ENCODE measurements at regions not wholly inside any gene's neighbourhood (a gene's known extent, or its start where the extent isn't known, plus 50 kb on each side); places are given as distances from the start of the nearest gene placed in this dataset.

DNA sequence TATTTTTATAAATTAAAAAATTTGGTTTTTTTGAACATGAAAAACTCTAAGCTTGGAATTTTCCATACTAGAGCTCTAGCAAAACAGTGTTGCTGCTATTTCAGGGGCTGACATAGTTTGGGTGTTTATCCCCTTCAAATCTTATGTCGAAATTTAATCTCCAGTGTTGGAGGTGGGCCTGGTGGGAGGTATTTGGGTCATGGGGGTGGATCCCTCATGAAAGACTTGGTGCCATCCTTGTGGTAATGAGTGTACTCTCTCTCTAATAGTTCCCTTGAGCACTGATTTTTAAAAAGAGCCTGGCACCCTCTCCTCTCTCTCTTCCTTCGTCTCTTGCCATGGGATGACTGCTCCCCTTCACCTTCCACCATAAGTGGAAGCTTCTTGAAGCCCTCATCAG lies 244.6 kb upstream of the UBE2E3 start:
- TF ChIP-seq CTCF (IDR thresholded peaks at IDR 0.05; ENCODE audit: borderline replicate concordance, control extremely low read depth, extremely low read depth, insufficient read depth, missing control alignments) = no peak
- in situ Hi-C loops (cut with MboI; ENCODE audit: low sequenced_read_pairs, unreplicated experiment) = no loop called here
- no peak for DNase-seq (ENCODE audit: low spot score)

DNA sequence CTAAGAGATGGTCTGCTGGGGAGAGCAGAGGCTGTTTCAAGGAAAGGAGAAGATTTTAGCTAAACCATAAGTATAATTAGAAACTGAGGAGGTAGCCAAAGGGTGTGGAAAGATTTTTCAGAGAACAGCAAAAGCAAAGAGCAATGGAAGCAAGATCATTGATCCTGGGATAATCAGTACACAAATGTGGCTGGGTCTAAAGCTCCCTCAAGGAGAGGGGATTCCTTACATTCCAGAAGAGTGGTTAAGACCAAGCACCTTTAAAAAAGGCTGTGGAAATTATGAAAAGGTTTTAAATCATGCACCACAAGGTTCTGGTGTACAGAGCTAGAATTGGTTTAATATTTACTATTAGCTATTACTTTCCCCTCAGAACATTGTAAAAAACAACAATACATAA lies 246.0 kb upstream of the UBE2E3 start:
- no peak for DNase-seq (ENCODE audit: low spot score)
- no peak for TF ChIP-seq CTCF (IDR thresholded peaks at IDR 0.05; ENCODE audit: borderline replicate concordance, control extremely low read depth, extremely low read depth, insufficient read depth, missing control alignments)
- in situ Hi-C loops (cut with MboI; ENCODE audit: low sequenced_read_pairs, unreplicated experiment) = no loop called here

GRCh38 chr2:180733330-180733729 lies 247.1 kb upstream of the UBE2E3 start:
- DNase-seq (ENCODE audit: low spot score) = no peak
- TF ChIP-seq CTCF (IDR thresholded peaks at IDR 0.05; ENCODE audit: borderline replicate concordance, control extremely low read depth, extremely low read depth, insufficient read depth, missing control alignments) = no peak
- in situ Hi-C loops (cut with MboI; ENCODE audit: low sequenced_read_pairs, unreplicated experiment) = no loop called here

DNA sequence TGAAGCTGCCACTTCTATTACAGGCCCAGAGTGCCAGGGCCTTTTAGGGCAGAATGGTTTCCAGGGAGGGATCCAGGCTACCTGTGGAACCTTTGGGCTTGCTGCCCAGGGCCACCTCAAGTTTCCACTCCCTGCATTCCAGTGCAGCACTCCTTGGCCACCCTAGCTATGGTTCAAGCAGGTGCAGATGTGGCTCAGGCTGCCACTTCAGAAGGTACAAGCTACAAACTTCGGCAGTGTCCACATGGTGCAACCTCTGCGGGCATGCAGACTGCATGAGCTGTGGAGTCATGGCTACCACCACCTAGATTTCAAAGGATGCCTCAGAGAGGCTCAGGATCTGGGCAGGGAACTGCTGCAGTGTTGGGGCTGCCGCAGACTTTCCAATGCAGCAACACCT lies 248.1 kb upstream of the UBE2E3 start:
- in situ Hi-C loops (cut with MboI; ENCODE audit: low sequenced_read_pairs, unreplicated experiment) = no loop called here
- DNase-seq (ENCODE audit: low spot score) = no peak
- no peak for TF ChIP-seq CTCF (IDR thresholded peaks at IDR 0.05; ENCODE audit: borderline replicate concordance, control extremely low read depth, extremely low read depth, insufficient read depth, missing control alignments)

DNA sequence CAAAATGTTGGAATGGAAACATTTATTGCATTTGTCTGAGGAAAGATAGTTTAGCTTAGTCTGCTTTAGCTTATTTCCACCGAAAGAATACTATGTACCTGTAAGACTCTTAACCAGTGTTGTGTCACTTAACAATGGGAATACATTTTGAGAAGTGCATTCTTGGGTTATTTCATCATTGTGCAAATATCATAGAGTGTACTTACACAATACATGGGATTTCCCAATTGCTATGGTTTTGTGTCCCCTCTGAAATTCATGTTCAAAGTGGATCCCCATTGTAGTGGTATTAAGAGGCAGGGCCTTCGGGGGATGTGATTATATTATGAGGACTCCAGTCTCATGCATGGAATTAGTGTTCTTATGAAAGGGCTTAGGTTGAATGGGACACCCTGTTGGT lies 249.4 kb upstream of the UBE2E3 start:
- DNase-seq (ENCODE audit: low spot score) = no peak
- TF ChIP-seq CTCF (IDR thresholded peaks at IDR 0.05; ENCODE audit: borderline replicate concordance, control extremely low read depth, extremely low read depth, insufficient read depth, missing control alignments) = no peak
- in situ Hi-C loops (cut with MboI; ENCODE audit: low sequenced_read_pairs, unreplicated experiment) = no loop called here

DNA sequence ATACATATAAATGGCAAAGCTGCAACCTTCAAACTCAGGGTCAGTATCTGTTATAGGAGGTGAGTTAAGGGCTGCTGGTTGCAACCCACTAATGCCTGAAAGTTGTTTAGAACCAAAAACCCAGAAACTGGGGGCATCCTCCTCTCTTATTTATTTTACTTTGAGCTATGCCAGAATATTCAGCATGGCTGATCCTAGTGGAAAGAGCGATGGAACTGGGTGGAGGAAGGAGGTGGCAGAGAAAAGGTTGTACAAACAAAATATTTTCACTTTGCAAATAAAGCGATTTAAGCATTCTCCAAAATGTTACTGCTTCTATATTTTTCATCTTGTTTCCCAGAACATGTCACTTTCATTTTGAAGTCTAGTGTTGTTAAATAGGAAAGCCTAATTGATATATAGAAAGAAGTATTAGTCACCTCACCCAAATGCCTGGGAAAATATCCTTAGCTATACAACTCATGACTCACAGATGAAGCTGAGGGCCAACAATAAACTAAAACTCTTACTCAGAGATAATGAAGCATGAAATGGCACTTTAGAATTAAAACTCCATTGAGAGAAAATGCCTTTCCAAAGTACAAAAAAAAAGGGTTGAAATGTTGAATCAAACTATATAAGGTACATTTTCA lies 251.4 kb upstream of the UBE2E3 start:
- in situ Hi-C loops (cut with MboI; ENCODE audit: low sequenced_read_pairs, unreplicated experiment) = no loop called here

More for the DNA sequence above, 251.4 kb upstream of the UBE2E3 start:
- no peak for DNase-seq (ENCODE audit: low spot score)
- no peak for TF ChIP-seq CTCF (IDR thresholded peaks at IDR 0.05; ENCODE audit: borderline replicate concordance, control extremely low read depth, extremely low read depth, insufficient read depth, missing control alignments)

Data from GM13976 (cell line).